Mesothelial cell of epicardium (in vitro differentiated cells): ENCODE measurements at regions not wholly inside any gene's neighbourhood (a gene's known extent, or its start where the extent isn't known, plus 50 kb on each side); places are given as distances from the start of the nearest gene placed in this dataset.
A peak's percentile ranks its signal among the peaks of the same experiment; 100 is the strongest.

Experiments
- DNase-seq, 2 experiments: peaks; one replicate each; pipeline ENCODE4 v3.0.0; 2021; ENCODE audit warnings: low spot score in 2 of 2; ENCODE audit not compliant: unreplicated experiment in 2 of 2
- H3K27ac Mint-ChIP-seq: 2 replicates; pipeline ENCODE4 v1.8.0; 2021; ENCODE audit warnings: mixed read lengths
- H3K27me3 Mint-ChIP-seq: 2 replicates; pipeline ENCODE4 v1.8.0; 2021; ENCODE audit warnings: low read depth, mixed read lengths
- H3K36me3 Mint-ChIP-seq: 2 replicates; pipeline ENCODE4 v1.8.0; 2021; ENCODE audit warnings: mixed read lengths
- H3K4me1 Mint-ChIP-seq: 2 replicates; pipeline ENCODE4 v1.8.0; 2021; ENCODE audit warnings: mixed read lengths
- H3K4me3 Mint-ChIP-seq: 2 replicates; pipeline ENCODE4 v1.8.0; 2021; ENCODE audit warnings: mild to moderate bottlenecking, moderate library complexity, mixed read lengths
- H3K9me3 Mint-ChIP-seq: 2 replicates; pipeline ENCODE4 v1.8.0; 2021; ENCODE audit warnings: mixed read lengths
- TF ChIP-seq, protein P1 (sequence below): fragments of 200-600 bp; sonication (generic); IDR thresholded peaks from one replicate; pipeline ENCODE4 v1.5.0; 2021; ENCODE audit warnings: antibody characterized with exemption; ENCODE audit not compliant: unreplicated experiment

DNA sequence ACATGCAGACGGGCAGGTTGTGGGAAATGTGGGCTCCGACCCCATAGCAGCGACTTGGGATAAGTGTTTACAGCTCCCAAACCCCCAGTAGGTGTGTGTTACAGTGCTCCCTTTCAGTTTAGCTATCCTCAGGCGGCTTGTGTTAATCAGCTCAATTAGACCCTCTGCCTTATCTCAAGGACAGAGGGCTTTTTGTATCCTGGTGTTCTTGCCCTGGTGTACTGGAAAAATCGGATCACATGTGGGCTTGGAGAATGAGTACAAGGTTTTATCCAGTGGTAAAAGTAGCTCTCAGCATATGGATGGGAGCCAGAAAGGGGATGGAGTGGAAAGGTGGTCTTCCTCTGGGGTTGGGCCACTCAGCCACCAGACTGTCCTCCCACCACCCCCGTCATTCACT lies 264.7 kb upstream of the SYT4 start:
- no peak overlapping the region for H3K4me3 Mint-ChIP-seq
- TF ChIP-seq, protein P1, sequence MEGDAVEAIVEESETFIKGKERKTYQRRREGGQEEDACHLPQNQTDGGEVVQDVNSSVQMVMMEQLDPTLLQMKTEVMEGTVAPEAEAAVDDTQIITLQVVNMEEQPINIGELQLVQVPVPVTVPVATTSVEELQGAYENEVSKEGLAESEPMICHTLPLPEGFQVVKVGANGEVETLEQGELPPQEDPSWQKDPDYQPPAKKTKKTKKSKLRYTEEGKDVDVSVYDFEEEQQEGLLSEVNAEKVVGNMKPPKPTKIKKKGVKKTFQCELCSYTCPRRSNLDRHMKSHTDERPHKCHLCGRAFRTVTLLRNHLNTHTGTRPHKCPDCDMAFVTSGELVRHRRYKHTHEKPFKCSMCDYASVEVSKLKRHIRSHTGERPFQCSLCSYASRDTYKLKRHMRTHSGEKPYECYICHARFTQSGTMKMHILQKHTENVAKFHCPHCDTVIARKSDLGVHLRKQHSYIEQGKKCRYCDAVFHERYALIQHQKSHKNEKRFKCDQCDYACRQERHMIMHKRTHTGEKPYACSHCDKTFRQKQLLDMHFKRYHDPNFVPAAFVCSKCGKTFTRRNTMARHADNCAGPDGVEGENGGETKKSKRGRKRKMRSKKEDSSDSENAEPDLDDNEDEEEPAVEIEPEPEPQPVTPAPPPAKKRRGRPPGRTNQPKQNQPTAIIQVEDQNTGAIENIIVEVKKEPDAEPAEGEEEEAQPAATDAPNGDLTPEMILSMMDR: no peak
- no peak overlapping the region for H3K27ac Mint-ChIP-seq
- no peaks in the 10 kb centered on the region for H3K4me1 Mint-ChIP-seq
- peaks cover 20% of the 10 kb centered on the region for H3K27me3 Mint-ChIP-seq
- DNase-seq: no peak
- H3K9me3 Mint-ChIP-seq: peaks cover 3% of the 10 kb centered on the region
- no peaks in the 10 kb centered on the region for H3K36me3 Mint-ChIP-seq

DNA sequence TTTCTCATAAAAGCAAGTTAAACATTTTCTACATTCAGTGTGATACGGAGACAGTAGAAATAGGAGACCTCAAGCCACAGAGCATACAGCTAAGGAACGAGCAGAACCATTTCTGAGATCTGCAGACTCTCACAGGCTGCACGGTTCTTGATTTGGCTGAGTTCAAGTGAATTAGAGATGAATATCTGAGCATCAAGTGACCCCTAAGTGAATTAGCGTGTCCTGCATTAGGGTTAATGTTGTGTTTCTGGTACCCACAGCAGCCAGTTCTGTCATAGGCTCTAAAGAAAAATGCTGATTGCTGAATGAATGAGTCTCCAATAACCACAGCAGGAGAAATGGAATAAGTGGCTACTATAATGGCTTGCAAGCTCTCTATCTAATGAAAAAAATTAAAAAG lies 265.9 kb upstream of the SYT4 start:
- no peak for DNase-seq
- Mint-ChIP-seq H3K4me1 (no peaks in the 10 kb centered on the region), H3K27me3 (peaks cover 16% of the 10 kb centered on the region), H3K9me3 (peaks cover 3% of the 10 kb centered on the region), H3K4me3 (no peak overlapping the region), H3K36me3 (no peaks in the 10 kb centered on the region), H3K27ac (no peak overlapping the region)
- TF ChIP-seq, protein P1: no peak

DNA sequence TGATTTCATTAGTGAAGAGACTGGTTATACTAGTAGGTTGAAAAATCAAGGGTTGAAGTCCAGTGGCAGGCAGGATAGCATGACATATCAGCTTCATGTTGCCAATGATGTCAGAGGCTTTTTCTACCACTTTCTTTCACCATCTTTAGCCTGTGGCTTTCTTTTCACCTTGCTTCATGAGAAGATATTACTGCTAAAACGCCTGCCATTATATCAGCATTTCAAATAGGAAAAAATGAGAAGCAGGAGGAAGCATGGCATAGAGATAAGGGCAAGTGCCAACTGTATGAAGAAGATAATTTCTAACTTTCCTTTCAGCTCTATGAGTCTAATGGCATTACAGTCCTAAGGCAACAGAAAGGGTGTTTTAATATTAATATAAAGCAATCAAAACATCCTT lies 270.2 kb upstream of the SYT4 start:
- Mint-ChIP-seq H3K4me1 (no peaks in the 10 kb centered on the region), H3K36me3 (no peaks in the 10 kb centered on the region), H3K27me3 (peaks cover 3% of the 10 kb centered on the region), H3K9me3 (peaks cover 39% of the 10 kb centered on the region), H3K4me3 (no peak overlapping the region), H3K27ac (no peak overlapping the region)
- TF ChIP-seq, protein P1: no peak
- no peak for DNase-seq

DNA sequence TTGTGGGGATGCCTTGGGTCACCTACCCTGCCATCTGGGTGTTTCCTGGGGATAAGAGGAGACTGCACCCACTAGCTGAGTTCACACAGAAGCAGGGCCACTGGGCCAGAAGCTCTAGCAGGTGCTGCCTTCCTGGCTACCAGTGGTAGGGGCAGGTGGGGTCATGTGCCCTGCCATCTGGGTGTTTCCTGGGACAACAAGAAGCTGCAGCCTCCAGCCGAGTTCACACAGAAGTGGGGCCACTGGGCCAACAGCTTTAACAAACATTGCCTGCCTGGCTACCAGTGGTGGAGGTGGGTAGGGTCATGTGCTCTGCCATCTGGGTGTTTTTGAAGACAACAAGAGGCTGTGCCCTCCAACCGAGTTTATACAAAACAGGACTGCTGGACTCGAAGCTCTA lies 282.2 kb upstream of the SYT4 start:
- DNase-seq: no peak
- TF ChIP-seq, protein P1: no peak
- H3K36me3 Mint-ChIP-seq: peaks cover 6% of the 10 kb centered on the region
- H3K4me3 Mint-ChIP-seq: no peak overlapping the region
- peaks cover 2% of the 10 kb centered on the region for H3K27me3 Mint-ChIP-seq
- no peak overlapping the region for H3K27ac Mint-ChIP-seq
- H3K9me3 Mint-ChIP-seq: peaks cover 23% of the 10 kb centered on the region
- peaks cover 1% of the 10 kb centered on the region for H3K4me1 Mint-ChIP-seq

DNA sequence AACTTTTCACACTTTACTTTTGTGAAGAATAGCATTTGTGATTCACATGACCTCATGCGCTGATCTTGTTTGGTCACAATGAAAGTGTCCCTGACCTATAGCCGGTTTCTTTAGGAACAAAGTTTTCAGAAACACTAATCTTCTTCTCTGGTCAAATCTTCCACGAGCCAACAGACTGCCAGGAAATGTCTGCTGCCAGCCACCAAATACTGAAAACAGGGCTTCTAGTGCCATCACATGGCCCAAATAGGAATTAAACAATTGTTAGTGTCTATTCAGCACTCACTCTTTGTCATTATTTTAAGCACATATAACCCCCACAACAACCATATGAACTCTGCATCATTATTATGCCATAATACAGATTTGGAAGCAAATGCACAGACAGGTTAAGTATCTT lies 286.5 kb upstream of the SYT4 start:
- DNase-seq: no peak
- H3K4me1 Mint-ChIP-seq: peaks cover 4% of the 10 kb centered on the region

More for the DNA sequence above, 286.5 kb upstream of the SYT4 start:
- Mint-ChIP-seq H3K36me3 (no peaks in the 10 kb centered on the region), H3K4me3 (no peak overlapping the region), H3K27ac (no peak overlapping the region), H3K27me3 (peaks cover 16% of the 10 kb centered on the region), H3K9me3 (peaks cover under 1% of the 10 kb centered on the region)
- TF ChIP-seq, protein P1: peak; percentile 35
